ENCODE measurements at regions not wholly inside any gene's neighbourhood (a gene's known extent, or its start where the extent isn't known, plus 50 kb on each side); places are given as distances from the start of the nearest gene placed in this dataset.

- dilution Hi-C loops (cut with MboI; ENCODE audit: extremely low pct_ligation_motif_present, low sequenced_read_pairs) = no loop called here
- BruUV-seq (replicated peaks) = no TSS peak
- Histone ChIP-seq H4K20me1 (replicated peaks; ENCODE audit: control insufficient read depth, extremely low read depth, insufficient read depth, low read length) (no peaks in the 10 kb centered on the region), H2AFZ (ENCODE audit: low read depth, low read length) (no peak overlapping the region), H3K27ac (ENCODE audit: insufficient read depth, low read depth, low read length) (no peak overlapping the region), H3K9me3 (replicated peaks; ENCODE audit: control insufficient read depth, insufficient read depth, low read length) (peaks cover 2% of the 10 kb centered on the region), H3K9me1 (replicated peaks; ENCODE audit: control insufficient read depth, extremely low read depth, insufficient read depth, low read length) (no peaks in the 10 kb centered on the region), H3K27me3 (ENCODE audit: control insufficient read depth in 2 of 2, insufficient read depth in 2 of 2, low read length in 2 of 2) (no peaks in the 10 kb centered on the region), H3K79me2 (ENCODE audit: control insufficient read depth, insufficient read depth, low read length) (no peaks in the 10 kb centered on the region), H3K4me1 (ENCODE audit: control insufficient read depth, extremely low read depth, insufficient read depth, low read length) (no peaks in the 10 kb centered on the region), H3K36me3 (ENCODE audit: control insufficient read depth in 2 of 2, extremely low read depth in 1 of 2, insufficient read depth in 2 of 2, low read length in 2 of 2) (no peaks in the 10 kb centered on the region), H3K9ac (replicated peaks; ENCODE audit: extremely low read depth, insufficient read depth, low read length) (no peak overlapping the region), H3K4me3 (replicated peaks in 1 of 3; ENCODE audit: insufficient read depth in 1 of 3, low read depth in 1 of 3, low read length in 3 of 3) (no peak overlapping the region), H3K4me2 (ENCODE audit: insufficient read depth, low read length) (no peak overlapping the region)
- POLR2A ChIA-PET = no interaction called here
- no peak for FAIRE-seq
- intact Hi-C loops (cut with micrococcal nuclease) = no loop called here
- TF ChIP-seq CTCF (IDR thresholded peaks at IDR 0.05; ENCODE audit: extremely low read depth in 1 of 2, insufficient read depth in 1 of 2, low read depth in 1 of 2, low read length in 2 of 2) (no peak), FOS (IDR thresholded peaks at IDR 0.05; ENCODE audit: borderline replicate concordance, insufficient read depth, low read length) (no peak), JUN (IDR thresholded peaks at IDR 0.05; ENCODE audit: borderline replicate concordance, insufficient read depth, insufficient read length, low read depth) (no peak), EZH2 (IDR thresholded peaks at IDR 0.05; ENCODE audit: borderline replicate concordance, low read depth, low read length, severe bottlenecking) (no peak), MYC (IDR thresholded peaks at IDR 0.05; ENCODE audit: low read depth, low read length) (no peak), GATA2 (IDR thresholded peaks at IDR 0.05; ENCODE audit: insufficient read depth, insufficient read length, low read depth, low read length) (no peak), MAX (IDR thresholded peaks at IDR 0.05; ENCODE audit: insufficient read depth, insufficient read length) (no peak), POLR2AphosphoS5 (IDR thresholded peaks at IDR 0.05; ENCODE audit: insufficient read depth, low read depth, low read length) (no peak), POLR2A (IDR thresholded peaks at IDR 0.05; ENCODE audit: low read depth, low read length) (no peak)
- no peak for DNase-seq (ENCODE audit: low read depth, low spot score)
- CTCF ChIA-PET = no interaction called here
Measured at GRCh38 chr17:72446118-72446517, 325.3 kb downstream of the SOX9 start.
